SK-N-SH (cell line): ENCODE measurements at regions not wholly inside any gene's neighbourhood (a gene's known extent, or its start where the extent isn't known, plus 50 kb on each side); places are given as distances from the start of the nearest gene placed in this dataset.
"Not testable (repeated sequence)": the region's sequence is repeated elsewhere in the genome, so short reads cannot be mapped to it uniquely, and the experiment has no call there.

Experiments
- CTCF ChIA-PET: fragments of 300-600, 350-600 bp; formaldehyde crosslinking; extraction: SDS; loops from one replicate; lab custom pipeline; 2021; lab: Yijun Ruan, JAX
- POLR2A ChIA-PET: fragments of 350-600 bp; sonication (Branson Sonifier 250); formaldehyde crosslinking; extraction: SDS; loops from one replicate; lab custom pipeline; 2020; ENCODE audit warnings: antibody characterized with exemption, inconsistent platforms; lab: Yijun Ruan, JAX
- DNase-seq: peaks from one replicate; pipeline ENCODE4 v3.0.0; 2012
- H2AFZ ChIP-seq: fragments of 200-600 bp; sonication (generic); 2 replicates; pipeline ENCODE4 v1.8.1; 2016; ENCODE audit warnings: antibody characterized with exemption, mild to moderate bottlenecking, low read depth
- H3F3A ChIP-seq: fragments of 200-600 bp; sonication (generic); replicated peaks from 2 replicates; pipeline ENCODE3; 2016; ENCODE audit warnings: antibody characterized with exemption, mild to moderate bottlenecking; ENCODE audit not compliant: insufficient read depth
- H3K27ac ChIP-seq, 2 experiments: fragments of 200-500 bp in 1 of 2; fragments of 200-600 bp in 1 of 2; sonication (Bioruptor generic) in 1 of 2; sonication (generic), shearing (Covaris generic) in 1 of 2; 2 replicates each; pipeline versions ENCODE4 v1.5.1 to v1.6.1; 2014 to 2016; ENCODE audit warnings: low read depth in 2 of 2, inconsistent platforms in 1 of 2, low read length in 1 of 2, mild to moderate bottlenecking in 1 of 2, mixed read lengths in 1 of 2
- H3K27me3 ChIP-seq: fragments of 200-600 bp; sonication (generic), shearing (Covaris generic); 2 replicates; pipeline ENCODE4 v1.6.1; 2016; ENCODE audit warnings: mixed run types; ENCODE audit not compliant: insufficient read depth
- H3K36me3 ChIP-seq, 2 experiments: fragments of 200-500 bp in 1 of 2; fragments of 200-600 bp in 1 of 2; sonication (Bioruptor generic) in 1 of 2; sonication (generic) in 1 of 2; replicated peaks in 1 of 2; 2 replicates each; pipeline versions ENCODE3 to v1.5.1; 2014 to 2016; ENCODE audit warnings: low read length in 1 of 2, mild to moderate bottlenecking in 1 of 2; ENCODE audit not compliant: insufficient read depth in 2 of 2, control insufficient read depth in 1 of 2
- H3K4me1 ChIP-seq, 2 experiments: fragments of 200-500 bp in 1 of 2; fragments of 200-600 bp in 1 of 2; sonication (Bioruptor generic) in 1 of 2; sonication (generic), shearing (Covaris generic) in 1 of 2; 2 replicates each; pipeline versions ENCODE4 v1.5.1 to v1.6.1; 2014 to 2016; ENCODE audit warnings: low read depth in 1 of 2, low read length in 1 of 2, mixed run types in 1 of 2; ENCODE audit not compliant: insufficient read depth in 2 of 2, control insufficient read depth in 1 of 2
- H3K4me2 ChIP-seq: fragments of 200-600 bp; sonication (generic), shearing (Covaris generic); 2 replicates; pipeline ENCODE4 v1.6.1; 2017; ENCODE audit warnings: mixed run types
- H3K4me3 ChIP-seq, 2 experiments: fragments of 200-500 bp in 1 of 2; fragments of 200-600 bp in 1 of 2; sonication (Bioruptor generic) in 1 of 2; sonication (generic), shearing (Covaris generic) in 1 of 2; 2 replicates each; pipeline versions ENCODE4 v1.5.1 to v1.8.1; 2014 to 2016; ENCODE audit warnings: low read depth in 2 of 2, inconsistent platforms in 1 of 2, low read length in 1 of 2, mild to moderate bottlenecking in 1 of 2, mixed read lengths in 1 of 2, moderate library complexity in 1 of 2
- H3K79me2 ChIP-seq: fragments of 200-600 bp; sonication (generic); 2 replicates; pipeline ENCODE4 v1.8.1; 2017; ENCODE audit warnings: mild to moderate bottlenecking; ENCODE audit not compliant: insufficient read depth
- H3K9ac ChIP-seq: fragments of 200-600 bp; sonication (generic); 2 replicates; pipeline ENCODE4 v1.6.1; 2017; ENCODE audit warnings: mixed run types
- H3K9me2 ChIP-seq: fragments of 200-600 bp; sonication (generic); 2 replicates; pipeline ENCODE4 v1.6.1; 2017; ENCODE audit warnings: mixed run types
- H3K9me3 ChIP-seq: fragments of 200-600 bp; sonication (generic); 2 replicates; pipeline ENCODE4 v1.6.1; 2017; ENCODE audit warnings: mixed run types, mild to moderate bottlenecking, moderate library complexity
- H4K20me1 ChIP-seq: fragments of 200-600 bp; sonication (generic); 2 replicates; pipeline ENCODE4 v1.6.1; 2017; ENCODE audit warnings: mild to moderate bottlenecking, mixed run types; ENCODE audit not compliant: insufficient read depth
- CHD2 ChIP-seq: fragments of 150-350 bp; IDR thresholded peaks from 2 replicates; pipeline ENCODE4 v1.6.1; 2018; ENCODE audit warnings: low read length; ENCODE audit not compliant: partially characterized antibody
- EP300 ChIP-seq, 2 experiments: IDR thresholded peaks; 2 replicates each; pipeline versions ENCODE4 v1.4.0 to v1.6.1; 2012; ENCODE audit warnings: borderline replicate concordance in 1 of 2, low read depth in 1 of 2, low read length in 1 of 2
- FOSL2 ChIP-seq: IDR thresholded peaks from 2 replicates; pipeline ENCODE4 v1.4.0; 2012; ENCODE audit warnings: low read depth, mild to moderate bottlenecking, moderate library complexity, borderline replicate concordance
- FOXM1 ChIP-seq: IDR thresholded peaks from 2 replicates; pipeline ENCODE4 v1.4.0; 2012; ENCODE audit warnings: low read depth, mild to moderate bottlenecking
- GABPA ChIP-seq: IDR thresholded peaks from 2 replicates; pipeline ENCODE4 v1.4.0; 2012; ENCODE audit warnings: low read depth, mild to moderate bottlenecking
- GATA2 ChIP-seq: sonication (generic); formaldehyde crosslinking; IDR thresholded peaks from 2 replicates; pipeline ENCODE4 v1.5.0; 2020; ENCODE audit warnings: mild to moderate bottlenecking, missing genetic modification reagents
- JUND ChIP-seq: IDR thresholded peaks from 2 replicates; pipeline ENCODE4 v1.4.0; 2012
- MXI1 ChIP-seq: IDR thresholded peaks from 2 replicates; pipeline ENCODE4 v1.6.1; 2012; ENCODE audit warnings: mild to moderate bottlenecking, low read depth, low read length, improper control_type of control experiment
- RFX5 ChIP-seq: IDR thresholded peaks from 2 replicates; pipeline ENCODE4 v1.6.1; 2012; ENCODE audit warnings: mild to moderate bottlenecking, improper control_type of control experiment, low read length
- RXRA ChIP-seq: IDR thresholded peaks from 2 replicates; pipeline ENCODE4 v1.4.0; 2012; ENCODE audit warnings: low read depth, mild to moderate bottlenecking, borderline replicate concordance
- SMC3 ChIP-seq: IDR thresholded peaks from 2 replicates; pipeline ENCODE4 v1.6.1; 2012; ENCODE audit warnings: low read depth, low read length, improper control_type of control experiment
- TAF1 ChIP-seq: IDR thresholded peaks from 2 replicates; pipeline ENCODE4 v1.6.1; 2012; ENCODE audit warnings: low read depth, mild to moderate bottlenecking, low read length, moderate library complexity, borderline replicate concordance
- TCF12 ChIP-seq: IDR thresholded peaks from 2 replicates; pipeline ENCODE4 v1.4.0; 2012
- TEAD4 ChIP-seq: IDR thresholded peaks from 2 replicates; pipeline ENCODE4 v1.4.0; 2012; ENCODE audit warnings: mild to moderate bottlenecking, borderline replicate concordance; ENCODE audit not compliant: insufficient read depth
- YY1 ChIP-seq: IDR thresholded peaks from 2 replicates; pipeline ENCODE4 v1.4.0; 2012; ENCODE audit warnings: low read depth, mild to moderate bottlenecking
- WGBS: methylation state at CpG from one replicate; pipeline ENCODE4 v1.1.6; 2017; ENCODE audit warnings: low lambda C conversion rate; 5-methylcytosine and 5-hydroxymethylcytosine counted together
- TF ChIP-seq, protein P1 (sequence below): IDR thresholded peaks from 2 replicates; pipeline ENCODE4 v1.4.0; 2012; ENCODE audit warnings: low read depth
- TF ChIP-seq, protein P2 (sequence below): IDR thresholded peaks from 2 replicates; pipeline ENCODE4 v1.4.0; 2012; ENCODE audit warnings: low read depth, borderline replicate concordance
- TF ChIP-seq, protein P3 (sequence below): IDR thresholded peaks from 2 replicates; pipeline ENCODE4 v1.4.0; 2012; ENCODE audit warnings: low read depth, borderline replicate concordance

DNA sequence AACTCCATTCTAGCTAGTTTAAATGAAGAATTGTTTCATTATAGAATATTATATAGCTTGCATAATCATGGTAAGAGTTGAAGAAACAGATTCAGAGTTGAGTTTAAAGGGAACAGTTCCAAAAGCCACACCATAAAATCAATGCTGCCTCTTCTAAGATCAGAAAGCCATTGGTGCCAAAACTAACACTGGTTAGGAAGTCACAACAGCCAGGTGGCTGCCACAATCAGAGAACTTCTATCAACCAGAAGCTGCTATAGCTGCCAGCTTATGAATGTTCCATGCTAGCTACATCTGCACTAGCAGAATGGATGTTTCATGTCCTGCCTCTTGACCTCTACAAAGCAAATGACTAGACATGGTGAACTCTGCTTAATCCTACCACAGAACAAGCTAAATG, 583.1 kb upstream of the LRRN3 start:
- no peak for TF ChIP-seq YY1
- TF ChIP-seq RFX5: no peak
- TF ChIP-seq, protein P1, sequence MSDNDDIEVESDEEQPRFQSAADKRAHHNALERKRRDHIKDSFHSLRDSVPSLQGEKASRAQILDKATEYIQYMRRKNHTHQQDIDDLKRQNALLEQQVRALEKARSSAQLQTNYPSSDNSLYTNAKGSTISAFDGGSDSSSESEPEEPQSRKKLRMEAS: no peak
- TF ChIP-seq, all 33 proteins: peak for 0
- Histone ChIP-seq H3K9me3 (no peaks in the 10 kb centered on the region), H3K27ac (no peak overlapping the region)

DNA sequence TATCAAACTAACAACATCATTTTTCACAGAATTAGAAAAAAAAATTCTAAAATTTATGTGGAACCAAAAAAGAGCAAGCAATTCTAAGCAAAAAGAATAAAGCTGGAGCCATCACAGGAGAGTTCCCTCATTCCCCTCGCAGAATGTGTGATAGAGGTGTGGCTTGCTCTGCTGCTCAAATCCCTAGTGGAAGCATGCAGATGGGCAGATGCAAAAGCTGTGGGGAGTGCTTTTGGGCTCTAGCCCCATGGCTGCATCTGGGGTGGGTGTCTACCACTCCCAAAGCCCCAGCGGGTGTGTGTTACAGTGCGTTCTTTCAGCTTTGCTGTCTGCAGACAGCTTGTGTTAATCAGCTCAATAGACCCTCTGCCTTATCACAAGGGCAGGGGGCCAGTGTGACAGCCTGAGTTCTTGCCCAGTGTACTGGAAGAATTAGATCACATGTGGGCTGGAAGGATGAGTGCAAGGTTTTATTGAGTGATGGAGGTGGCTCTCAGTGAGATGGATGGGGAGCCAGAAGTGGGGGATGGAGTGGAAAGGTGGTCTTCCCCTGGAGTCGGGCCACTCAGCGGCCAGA, 575.9 kb upstream of the LRRN3 start:
- H3K4me1 ChIP-seq, H2AFZ ChIP-seq, DNase-seq, H3F3A ChIP-seq, H3K27ac ChIP-seq, H3K36me3 ChIP-seq, H4K20me1 ChIP-seq, H3K9me2 ChIP-seq, H3K4me2 ChIP-seq, H3K9ac ChIP-seq, H3K79me2 ChIP-seq, H3K4me3 ChIP-seq, H3K9me3 ChIP-seq, H3K27me3 ChIP-seq, POLR2A ChIA-PET: not testable (repeated sequence)
- CTCF ChIA-PET: interaction anchor here (0.6 kb wide), 1 partner anchor 1109 kb away, joined by 3 read pairs; no protein-coding TSS in a partner anchor
- WGBS: 35% methylated on average over 5 of the region's 5 CpGs

More for the DNA sequence above, 583.1 kb upstream of the LRRN3 start:
- DNase-seq: no peak
- Histone ChIP-seq H4K20me1 (no peaks in the 10 kb centered on the region), H2AFZ (no peak overlapping the region), H3K36me3 (no peaks in the 10 kb centered on the region), H3K4me1 (no peaks in the 10 kb centered on the region), H3F3A (no peaks in the 10 kb centered on the region), H3K9me2 (no peaks in the 10 kb centered on the region), H3K4me3 (no peak overlapping the region), H3K4me2 (no peak overlapping the region), H3K9ac (no peak overlapping the region), H3K27me3 (no peaks in the 10 kb centered on the region), H3K79me2 (no peaks in the 10 kb centered on the region)
- ChIA-PET POLR2A (no interaction called here), CTCF (no interaction called here)

DNA sequence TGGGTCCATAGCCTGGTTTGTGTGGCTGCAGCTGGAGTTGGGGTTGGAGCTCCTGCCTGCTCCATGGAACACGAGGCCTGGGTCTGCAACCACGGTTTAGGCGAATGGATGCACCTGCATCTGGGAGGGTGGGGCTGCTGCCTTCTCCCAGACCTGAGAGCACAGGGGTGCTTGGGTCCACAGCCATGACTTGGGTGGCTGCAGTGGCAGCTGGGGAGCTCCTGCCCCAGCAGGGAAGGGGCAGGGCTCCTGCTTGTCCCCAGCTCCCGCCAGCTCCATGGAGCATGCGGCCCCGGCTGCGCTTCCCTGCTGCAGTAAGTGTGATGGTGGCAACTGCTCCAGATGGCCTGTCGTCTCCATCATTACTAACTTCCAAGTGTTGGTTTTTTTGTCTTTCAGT, 571.1 kb upstream of the LRRN3 start:
- WGBS: 77% methylated on average over 5 of the region's 8 CpGs
- Histone ChIP-seq H3F3A (no peaks in the 10 kb centered on the region), H3K9me2 (no peaks in the 10 kb centered on the region), H3K27me3 (no peaks in the 10 kb centered on the region), H3K36me3 (no peaks in the 10 kb centered on the region), H3K9me3 (no peaks in the 10 kb centered on the region), H3K27ac (no peak overlapping the region), H2AFZ (no peak overlapping the region), H3K4me3 (no peak overlapping the region), H3K79me2 (no peaks in the 10 kb centered on the region), H4K20me1 (no peaks in the 10 kb centered on the region), H3K9ac (no peak overlapping the region), H3K4me2 (no peak overlapping the region), H3K4me1 (peaks cover 0 to 7% of the 10 kb centered on the region in 2 experiments; a peak in 2 of 4 replicates)
- ChIA-PET CTCF (interaction anchor here (1.1 kb wide), 1 partner anchor 9 kb away, joined by 3 read pairs; no protein-coding TSS in a partner anchor), POLR2A (no interaction called here)
- TF ChIP-seq GATA2 (no peak), GABPA (no peak), MXI1 (no peak), FOSL2 (no peak), FOXM1 (no peak), RXRA (no peak), CHD2 (no peak), EP300 (IDR thresholded peaks at IDR 0.05; ENCODE audit: borderline replicate concordance in 1 of 2, low read depth in 1 of 2, low read length in 1 of 2) (no peak), TEAD4 (no peak), TCF12 (no peak), SMC3 (no peak), JUND (no peak), TAF1 (no peak)
- TF ChIP-seq, protein P1: no peak
- TF ChIP-seq, protein P2, sequence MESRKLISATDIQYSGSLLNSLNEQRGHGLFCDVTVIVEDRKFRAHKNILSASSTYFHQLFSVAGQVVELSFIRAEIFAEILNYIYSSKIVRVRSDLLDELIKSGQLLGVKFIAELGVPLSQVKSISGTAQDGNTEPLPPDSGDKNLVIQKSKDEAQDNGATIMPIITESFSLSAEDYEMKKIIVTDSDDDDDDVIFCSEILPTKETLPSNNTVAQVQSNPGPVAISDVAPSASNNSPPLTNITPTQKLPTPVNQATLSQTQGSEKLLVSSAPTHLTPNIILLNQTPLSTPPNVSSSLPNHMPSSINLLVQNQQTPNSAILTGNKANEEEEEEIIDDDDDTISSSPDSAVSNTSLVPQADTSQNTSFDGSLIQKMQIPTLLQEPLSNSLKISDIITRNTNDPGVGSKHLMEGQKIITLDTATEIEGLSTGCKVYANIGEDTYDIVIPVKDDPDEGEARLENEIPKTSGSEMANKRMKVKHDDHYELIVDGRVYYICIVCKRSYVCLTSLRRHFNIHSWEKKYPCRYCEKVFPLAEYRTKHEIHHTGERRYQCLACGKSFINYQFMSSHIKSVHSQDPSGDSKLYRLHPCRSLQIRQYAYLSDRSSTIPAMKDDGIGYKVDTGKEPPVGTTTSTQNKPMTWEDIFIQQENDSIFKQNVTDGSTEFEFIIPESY: no peak
- TF ChIP-seq, protein P3, sequence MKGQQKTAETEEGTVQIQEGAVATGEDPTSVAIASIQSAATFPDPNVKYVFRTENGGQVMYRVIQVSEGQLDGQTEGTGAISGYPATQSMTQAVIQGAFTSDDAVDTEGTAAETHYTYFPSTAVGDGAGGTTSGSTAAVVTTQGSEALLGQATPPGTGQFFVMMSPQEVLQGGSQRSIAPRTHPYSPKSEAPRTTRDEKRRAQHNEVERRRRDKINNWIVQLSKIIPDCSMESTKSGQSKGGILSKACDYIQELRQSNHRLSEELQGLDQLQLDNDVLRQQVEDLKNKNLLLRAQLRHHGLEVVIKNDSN: no peak
- DNase-seq: no peak
